Colon (tissue), 2 donors: ENCODE measurements at regions not wholly inside any gene's neighbourhood (a gene's known extent, or its start where the extent isn't known, plus 50 kb on each side); places are given as distances from the start of the nearest gene placed in this dataset.

ENCODE experiments used
- FAIRE-seq: peaks from 2 replicates; lab custom pipeline; 2012; peaks lifted over from hg19 to GRCh38; lab: Jason Lieb, UNC
- donor health status: control.
- donor health status: control.

- FAIRE-seq = no peak
Measured at GRCh38 chr6:139951172-139951571, 576.7 kb upstream of the CITED2 start.

- no peak for FAIRE-seq
Measured at GRCh38 chr6:139944976-139945375, 570.5 kb upstream of the CITED2 start.

DNA sequence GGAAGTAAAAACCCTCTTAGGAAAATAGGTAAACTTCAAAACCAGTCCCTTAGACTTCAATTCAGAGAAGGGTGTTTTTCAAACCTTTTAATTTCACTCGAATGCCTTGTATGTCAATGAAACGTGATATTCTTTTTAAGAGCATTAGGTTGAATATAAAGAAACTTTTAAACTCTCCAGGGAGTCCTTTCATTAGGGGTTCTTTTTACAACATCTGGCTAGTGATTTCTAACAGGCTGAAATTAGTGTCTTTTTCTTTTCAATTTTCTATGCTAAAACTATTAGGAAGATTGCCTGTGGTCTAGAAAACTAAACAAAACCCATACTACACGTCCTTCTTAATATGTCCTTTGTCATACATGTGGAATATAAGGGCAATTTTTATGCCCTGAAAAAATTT, 569.7 kb upstream of the CITED2 start:
- no peak for FAIRE-seq

DNA sequence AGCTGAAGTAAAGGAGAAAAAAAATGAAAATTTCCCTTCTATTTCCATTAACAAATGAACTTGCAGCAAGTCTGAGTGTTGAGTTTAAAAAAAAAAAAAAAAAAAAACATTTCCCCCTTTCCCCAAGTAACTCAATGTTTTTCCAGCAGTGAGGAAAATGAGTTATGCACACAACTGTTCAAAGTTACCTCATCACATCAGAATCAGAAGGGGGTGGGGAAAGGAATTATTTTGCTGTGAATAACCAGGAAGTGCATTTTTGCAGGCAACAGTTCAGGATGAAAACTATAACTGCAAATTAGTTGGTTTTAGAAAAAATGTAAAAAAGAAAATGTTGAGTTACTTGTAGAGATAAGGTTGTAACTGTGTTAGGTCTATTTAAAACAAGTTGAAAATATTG, 568.9 kb upstream of the CITED2 start:
- peak; percentile 10 for FAIRE-seq

DNA sequence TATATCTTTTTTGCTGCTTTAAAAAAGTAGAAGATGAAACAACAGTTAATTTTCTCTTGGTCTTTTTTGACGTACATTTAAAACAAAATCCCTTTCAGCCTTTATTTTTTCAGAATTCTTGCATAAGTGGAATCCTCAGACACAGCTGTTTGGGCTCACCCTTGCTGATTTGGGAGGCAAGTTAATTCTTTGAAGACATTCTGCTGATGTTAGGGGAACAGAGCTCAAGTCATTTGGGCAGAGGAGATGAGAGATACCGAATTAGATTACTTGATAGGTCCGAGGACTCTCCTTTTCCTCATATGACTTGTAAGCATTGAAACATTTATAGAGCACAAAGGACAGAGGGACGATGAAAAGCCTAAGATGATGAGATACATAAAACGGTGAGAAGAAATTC, 567.9 kb upstream of the CITED2 start:
- no peak for FAIRE-seq

DNA sequence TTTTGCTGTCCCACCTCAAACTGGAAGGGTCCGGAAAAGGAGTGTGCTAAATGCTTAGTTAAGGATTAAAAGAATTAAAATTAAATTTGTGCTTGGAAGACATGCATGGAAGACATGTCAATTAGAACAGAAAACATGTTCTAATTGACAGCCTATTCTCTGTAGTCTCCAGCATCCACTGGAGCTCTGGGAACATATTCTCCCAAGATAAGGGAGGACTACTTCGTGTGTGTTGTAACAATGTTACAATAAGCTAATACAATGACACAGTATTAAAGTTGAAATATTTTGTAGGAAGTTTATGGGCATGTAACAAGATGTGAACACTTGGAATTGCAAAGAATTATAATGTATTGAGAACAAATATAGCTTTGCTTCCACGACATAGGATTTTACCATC, 567.4 kb upstream of the CITED2 start:
- FAIRE-seq = no peak

GRCh38 chr6:139940741-139941729, 566.6 kb upstream of the CITED2 start:
- FAIRE-seq = no peak

- FAIRE-seq = no peak
Measured at GRCh38 chr6:139939189-139939979, 564.9 kb upstream of the CITED2 start.

DNA sequence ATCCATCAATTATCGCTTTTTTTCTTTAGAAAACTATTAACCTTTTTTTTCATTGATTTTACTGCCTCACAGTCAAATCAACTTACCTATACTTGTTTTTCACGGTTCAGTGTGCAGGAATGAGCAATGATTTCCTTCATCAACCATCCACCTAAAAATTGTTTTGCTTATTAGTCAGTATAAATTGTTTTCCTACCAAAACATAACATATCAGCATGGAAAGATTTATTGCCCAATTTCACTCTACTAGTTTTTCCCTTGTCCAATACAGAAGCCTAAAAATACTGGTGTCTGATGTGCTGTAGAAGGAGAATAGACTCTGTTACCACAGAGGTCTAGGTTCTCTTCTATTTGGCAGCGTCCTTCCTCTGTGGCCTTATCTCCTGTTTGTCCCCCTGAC, 558.2 kb upstream of the CITED2 start:
- no peak for FAIRE-seq

- FAIRE-seq = no peak
Measured at GRCh38 chr6:139931747-139932146, 557.3 kb upstream of the CITED2 start.

- FAIRE-seq = no peak
Measured at GRCh38 chr6:139927742-139928305, 553.4 kb upstream of the CITED2 start.

- no peak for FAIRE-seq
Measured at GRCh38 chr6:139927236-139927635, 552.8 kb upstream of the CITED2 start.

DNA sequence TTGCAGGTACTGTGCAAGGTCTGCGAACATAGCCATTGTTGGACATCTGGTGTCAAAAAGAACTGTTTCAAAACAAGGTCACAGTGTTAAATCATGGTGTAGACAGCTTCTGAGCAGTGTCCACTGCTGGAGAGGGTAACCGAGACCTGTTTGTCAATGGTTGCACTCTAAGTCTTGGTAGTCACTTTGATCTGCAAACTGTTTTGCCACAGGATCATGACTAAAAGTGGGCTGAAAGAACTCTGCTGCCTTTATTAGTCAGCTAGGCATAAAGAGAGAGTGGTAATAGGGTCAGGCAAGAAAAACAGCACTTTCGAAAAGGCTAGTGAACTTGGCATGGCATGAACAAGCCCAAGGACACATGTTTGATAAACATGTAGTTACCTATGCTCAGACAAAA, 552.3 kb upstream of the CITED2 start:
- no peak for FAIRE-seq

DNA sequence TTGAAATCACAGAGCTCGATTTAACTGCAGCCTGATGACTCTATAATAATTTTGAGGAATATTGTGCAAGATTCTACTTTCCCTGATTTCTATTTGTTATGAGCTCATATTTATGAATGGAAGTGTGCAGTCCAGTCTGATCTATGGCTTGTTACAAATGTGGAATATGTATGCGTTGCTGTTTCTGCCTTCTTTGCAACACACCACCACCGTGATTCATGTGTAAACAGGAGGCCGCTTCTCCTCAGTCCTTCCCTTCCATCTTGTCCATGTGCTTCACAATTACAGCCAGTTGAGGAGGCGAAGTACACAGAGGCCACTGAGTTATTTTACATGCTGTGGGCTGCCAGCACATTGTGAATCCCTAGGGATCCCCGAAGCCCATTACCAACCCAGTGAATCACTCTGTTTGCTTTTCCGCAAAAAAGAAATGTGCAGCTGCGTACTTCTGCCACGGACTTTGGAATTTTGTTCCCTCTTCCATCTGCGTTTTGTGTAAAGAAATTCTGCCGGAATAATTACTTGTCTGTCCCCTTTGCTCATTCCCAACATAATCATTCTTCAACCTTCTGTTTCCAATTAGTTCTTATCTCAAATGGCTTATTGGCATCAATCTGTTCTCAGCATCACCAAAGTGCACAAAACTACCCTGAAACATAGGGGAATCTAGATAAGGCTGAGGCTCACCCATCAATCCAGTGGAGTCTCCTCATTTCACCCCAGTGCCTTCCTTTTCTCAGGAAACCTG, 551.6 kb upstream of the CITED2 start:
- no peak for FAIRE-seq

- FAIRE-seq = no peak
Measured at GRCh38 chr6:139923964-139924475, 549.6 kb upstream of the CITED2 start.

DNA sequence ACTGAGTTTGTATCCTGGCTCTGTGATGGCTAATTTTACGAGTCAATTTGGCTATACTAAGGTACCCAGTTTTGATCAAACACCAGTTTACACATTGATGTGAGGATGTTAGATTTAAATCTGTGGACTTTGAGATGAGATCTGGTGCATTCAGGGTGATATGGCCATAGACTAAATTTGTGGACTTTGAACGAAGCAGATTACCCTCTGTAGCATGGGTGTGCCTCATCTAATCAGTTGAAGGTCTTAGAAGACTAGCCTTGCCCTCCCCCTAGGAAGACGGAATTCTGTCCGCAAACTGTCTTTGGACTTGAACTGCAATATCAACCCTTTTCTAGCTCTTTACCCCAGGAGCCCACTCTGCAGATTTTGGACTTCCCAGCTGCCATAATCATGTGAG, 547.8 kb upstream of the CITED2 start:
- FAIRE-seq = no peak

- no peak for FAIRE-seq
Measured at GRCh38 chr6:139920776-139921100, 546.3 kb upstream of the CITED2 start.

DNA sequence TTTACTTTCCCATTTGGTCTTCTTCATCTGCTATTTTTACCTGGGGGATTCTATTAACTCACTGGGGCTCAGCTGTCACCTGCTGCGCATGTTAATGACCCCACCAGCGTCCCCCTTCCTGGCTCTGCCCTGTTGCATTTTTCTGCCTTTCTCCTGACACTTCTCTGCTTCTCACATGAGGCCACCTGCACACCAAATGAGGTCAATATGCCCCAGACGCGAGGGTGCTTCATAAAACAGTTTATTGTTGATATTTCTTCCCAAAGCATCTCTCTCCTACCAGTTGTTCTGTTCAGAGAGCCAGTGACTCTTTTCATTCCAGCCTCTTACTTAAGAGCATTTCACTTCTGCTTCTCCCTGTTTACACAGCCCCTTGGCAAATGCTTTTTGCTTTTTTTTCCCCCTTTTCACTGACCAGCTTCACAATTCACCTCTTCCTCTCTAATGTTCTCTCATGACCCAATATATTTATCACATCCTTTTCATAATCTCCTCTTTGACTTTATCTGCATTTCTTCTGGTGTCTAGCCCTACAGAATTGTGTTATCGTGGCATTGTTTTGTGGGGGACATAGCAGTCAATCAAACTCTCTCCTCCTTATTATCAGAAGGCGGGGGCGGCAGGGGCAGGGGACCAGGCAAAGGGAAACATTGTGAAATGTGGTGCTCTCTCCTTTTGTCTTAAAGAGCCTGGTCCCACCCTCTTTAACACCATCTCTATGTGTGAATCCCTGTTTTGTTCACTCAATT, 545.8 kb upstream of the CITED2 start:
- FAIRE-seq = no peak

DNA sequence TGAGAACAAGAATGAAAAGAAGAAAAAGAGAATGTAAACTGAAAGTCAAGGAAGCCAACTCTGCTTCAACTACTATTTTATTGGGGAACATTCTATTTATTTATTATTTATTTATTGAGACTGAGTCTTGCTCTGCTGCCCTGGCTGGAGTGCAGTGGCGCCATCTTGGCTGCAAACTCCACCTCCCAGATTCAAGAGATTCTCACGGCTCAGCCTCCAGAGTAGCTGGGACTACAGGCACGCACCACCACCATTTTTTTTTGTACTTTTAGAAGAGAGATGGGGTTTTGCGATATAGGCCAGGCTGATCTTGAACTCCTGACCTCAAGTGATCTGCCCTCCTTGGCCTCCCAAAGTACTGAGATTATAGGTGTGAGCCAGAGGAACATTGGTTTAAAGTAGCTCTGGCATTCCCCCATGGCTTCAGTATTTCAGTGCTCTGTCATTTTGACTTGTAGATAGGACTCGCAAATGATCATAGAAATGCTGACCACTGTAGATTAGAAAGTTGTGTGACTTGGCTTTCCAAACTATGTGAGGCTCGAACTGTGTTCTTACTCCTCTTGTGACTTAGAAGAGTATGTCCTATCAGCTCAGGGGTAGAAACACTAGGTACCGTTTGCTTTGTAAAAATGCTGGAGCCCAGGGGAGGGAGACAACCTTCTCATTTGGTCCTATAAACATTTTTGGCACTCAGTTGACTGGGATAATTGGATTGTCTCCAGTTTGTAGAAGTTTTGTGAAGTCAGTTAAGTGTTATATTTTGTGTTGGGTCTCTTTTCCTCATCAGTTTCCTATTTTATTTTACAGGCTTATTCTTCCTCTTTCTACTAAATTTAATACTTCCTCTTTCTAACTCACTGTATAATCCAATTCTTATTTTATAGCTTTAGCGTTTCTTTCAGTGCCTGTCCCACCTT, 544.9 kb upstream of the CITED2 start:
- no peak for FAIRE-seq

DNA sequence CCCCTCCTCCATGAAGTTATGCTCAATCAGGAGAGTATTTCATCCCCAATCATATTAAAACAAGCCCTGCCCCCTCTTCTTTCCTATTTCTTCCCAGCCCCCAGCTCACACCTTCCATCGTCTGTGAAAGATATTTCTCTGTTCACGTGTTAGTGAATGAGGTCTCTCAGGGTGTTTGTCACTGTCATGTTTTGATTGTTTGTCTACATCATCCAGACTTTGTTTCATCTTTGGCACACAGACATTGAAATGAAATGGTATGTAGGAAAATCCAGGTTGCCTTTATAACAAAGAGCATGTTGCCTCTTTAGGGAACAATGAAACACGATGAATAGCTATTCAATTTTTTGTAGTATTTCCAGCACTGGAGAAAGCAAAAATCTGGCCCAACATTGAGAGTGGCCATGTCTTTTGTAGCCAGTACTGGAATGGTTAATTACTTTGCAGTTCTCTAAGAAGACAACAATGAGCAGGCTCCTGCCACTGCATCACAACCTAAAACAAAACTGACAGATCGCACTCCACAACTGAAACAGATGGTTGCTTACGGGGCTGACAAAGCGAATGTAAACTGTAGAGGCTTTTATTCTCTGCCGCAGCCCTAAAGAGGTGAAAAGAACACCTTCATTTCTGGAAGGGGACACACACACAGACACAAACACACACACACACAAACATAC, 543.6 kb upstream of the CITED2 start:
- no peak for FAIRE-seq
